HCT116 (cell line): ENCODE measurements at regions not wholly inside any gene's neighbourhood (a gene's known extent, or its start where the extent isn't known, plus 50 kb on each side); places are given as distances from the start of the nearest gene placed in this dataset.

Experiments
- ATAC-seq: fragments of 200-7000 bp; cut with Tn5 transposase; 2 replicates; pipeline ENCODE4 v1.9.1; 2020; ENCODE audit warnings: mild to moderate bottlenecking, moderate library complexity
- BruUV-seq: library from RNA; stranded (reverse); fragments of 400-500 nt; replicated peaks from 2 replicates; lab custom pipeline; 2021; lab: Mats Ljungman, UMichigan
- CTCF ChIA-PET: fragments of 300-600 bp; sonication (Branson Sonifier 250); formaldehyde crosslinking; loops from one replicate; lab custom pipeline; 2021; ENCODE audit warnings: antibody characterized with exemption; lab: Charles Lee
- POLR2A ChIA-PET: fragments of 300-600, 350-600 bp; sonication (Branson Sonifier 250); formaldehyde crosslinking; loops from one replicate; lab custom pipeline; 2021; ENCODE audit warnings: antibody characterized with exemption; lab: Charles Lee
- RAD21 ChIA-PET, 2 experiments: fragments of 300-600 bp; sonication (Branson Sonifier 250); formaldehyde crosslinking; loops; one replicate each; lab custom pipeline; 2023; ENCODE audit warnings: low total read pairs in 2 of 2; ENCODE audit not compliant: uncharacterized antibody in 2 of 2, unreplicated experiment in 2 of 2, low non-redundant PET in 1 of 2; lab: Charles Lee
- DNase-seq: peaks from one replicate; pipeline ENCODE4 v3.0.0-alpha.2; 2010; ENCODE audit warnings: low read depth, low spot score
- H2AFZ ChIP-seq: fragments of 200-600 bp; shearing (Covaris generic), sonication (generic); 2 replicates; pipeline ENCODE4 v1.6.1; 2017; ENCODE audit warnings: low read depth, mixed run types, mixed read lengths, antibody characterized with exemption, low read length; ENCODE audit not compliant: poor library complexity, severe bottlenecking
- H3K27ac ChIP-seq: 2 replicates; pipeline ENCODE4 v1.5.1; 2012; ENCODE audit warnings: low read depth, low read length
- H3K27me3 ChIP-seq: fragments of 200-600 bp; sonication (generic); 2 replicates; pipeline ENCODE4 v1.6.1; 2016; ENCODE audit warnings: mixed run types, low read length, mixed read lengths; ENCODE audit not compliant: insufficient read depth
- H3K36me3 ChIP-seq, 2 experiments: fragments of 200-500 bp in 1 of 2; fragments of 200-600 bp in 1 of 2; sonication (Bioruptor generic) in 1 of 2; sonication (generic) in 1 of 2; 2 replicates each; pipeline versions ENCODE4 v1.5.1 to v1.6.1; 2014 to 2016; ENCODE audit warnings: low read length in 2 of 2, inconsistent platforms in 1 of 2, mixed read lengths in 1 of 2, mixed run types in 1 of 2; ENCODE audit not compliant: insufficient read depth in 2 of 2, control insufficient read depth in 1 of 2
- H3K4me1 ChIP-seq, 2 experiments: fragments of 200-600 bp in 1 of 2; sonication (generic) in 1 of 2; 2 replicates each; pipeline versions ENCODE4 v1.5.1 to v1.6.1; 2012 to 2017; ENCODE audit warnings: low read length in 2 of 2, inconsistent platforms in 1 of 2, mild to moderate bottlenecking in 1 of 2, mixed read lengths in 1 of 2, mixed run types in 1 of 2, moderate library complexity in 1 of 2; ENCODE audit not compliant: insufficient read depth in 2 of 2, control insufficient read depth in 1 of 2
- H3K4me2 ChIP-seq: fragments of 200-600 bp; sonication (generic); 2 replicates; pipeline ENCODE4 v1.6.1; 2017; ENCODE audit warnings: mixed run types, low read length, mixed read lengths
- H3K4me3 ChIP-seq, 2 experiments: fragments of 200-600 bp in 1 of 2; sonication (generic) in 1 of 2; replicated peaks in 1 of 2; 2 replicates each; pipeline ENCODE4 v1.5.1; 2011 to 2016; ENCODE audit warnings: low read length in 2 of 2, control low read depth in 1 of 2, low read depth in 1 of 2, mild to moderate bottlenecking in 1 of 2, mixed read lengths in 1 of 2, mixed run types in 1 of 2
- H3K79me2 ChIP-seq: fragments of 200-600 bp; sonication (generic); 2 replicates; pipeline ENCODE4 v1.6.1; 2017; ENCODE audit warnings: mild to moderate bottlenecking, mixed run types, low read length, moderate library complexity, mixed read lengths; ENCODE audit not compliant: insufficient read depth
- H3K9ac ChIP-seq: fragments of 200-600 bp; sonication (generic); 2 replicates; pipeline ENCODE4 v1.6.1; 2016; ENCODE audit warnings: low read length, mixed read lengths
- H3K9me2 ChIP-seq: fragments of 200-600 bp; sonication (generic), shearing (Covaris generic); 2 replicates; pipeline ENCODE4 v1.6.1; 2017; ENCODE audit warnings: mixed run types, mild to moderate bottlenecking, moderate library complexity; ENCODE audit not compliant: insufficient read depth
- H3K9me3 ChIP-seq, 2 experiments: fragments of 200-500 bp in 1 of 2; fragments of 200-600 bp in 1 of 2; sonication (Bioruptor generic) in 1 of 2; sonication (generic) in 1 of 2; 2 replicates each; pipeline ENCODE4 v1.6.1; 2014 to 2017; ENCODE audit warnings: low read length in 2 of 2, mixed read lengths in 2 of 2, inconsistent platforms in 1 of 2, low read depth in 1 of 2, mild to moderate bottlenecking in 1 of 2, mixed run types in 1 of 2, moderate library complexity in 1 of 2; ENCODE audit not compliant: control insufficient read depth in 1 of 2, insufficient read depth in 1 of 2
- H4K20me1 ChIP-seq: fragments of 200-600 bp; sonication (generic), shearing (Covaris generic); 2 replicates; pipeline ENCODE4 v1.6.1; 2017; ENCODE audit warnings: mixed run types, mild to moderate bottlenecking, moderate library complexity; ENCODE audit not compliant: insufficient read depth
- CBX3 ChIP-seq: IDR thresholded peaks from 2 replicates; pipeline ENCODE4 v1.6.1; 2012; ENCODE audit warnings: low read depth
- CEBPB ChIP-seq: IDR thresholded peaks from 2 replicates; pipeline ENCODE4 v1.6.1; 2012; ENCODE audit warnings: low read depth
- EGR1 ChIP-seq: IDR thresholded peaks from 2 replicates; pipeline ENCODE4 v1.6.1; 2012; ENCODE audit warnings: low read depth
- ELF1 ChIP-seq: IDR thresholded peaks from 2 replicates; pipeline ENCODE4 v1.6.1; 2012; ENCODE audit warnings: low read depth, borderline replicate concordance
- EZH2 ChIP-seq: fragments of 200-600 bp; sonication (generic); IDR thresholded peaks from 2 replicates; pipeline ENCODE4 v1.6.1; 2017; ENCODE audit warnings: antibody characterized with exemption, mixed run types
- EZH2phosphoT487 ChIP-seq: fragments of 200-600 bp; IDR thresholded peaks from 2 replicates; pipeline ENCODE4 v1.6.1; 2018; ENCODE audit warnings: antibody characterized with exemption, borderline replicate concordance
- JUND ChIP-seq: IDR thresholded peaks from 2 replicates; pipeline ENCODE4 v1.6.1; 2012
- MAX ChIP-seq: IDR thresholded peaks from 2 replicates; pipeline ENCODE4 v1.6.1; 2012
- POLR2AphosphoS5 ChIP-seq: IDR thresholded peaks from 2 replicates; pipeline ENCODE4 v1.6.1; 2011; ENCODE audit warnings: mild to moderate bottlenecking, low read depth, low read length, moderate library complexity
- REST ChIP-seq: IDR thresholded peaks from 2 replicates; pipeline ENCODE4 v1.6.1; 2012; ENCODE audit warnings: low read depth
- SIN3A ChIP-seq: IDR thresholded peaks from 2 replicates; pipeline ENCODE4 v1.6.1; 2012; ENCODE audit warnings: low read depth
- SP1 ChIP-seq: IDR thresholded peaks from 2 replicates; pipeline ENCODE4 v1.6.1; 2012; ENCODE audit warnings: low read depth
- SRF ChIP-seq: IDR thresholded peaks from 2 replicates; pipeline ENCODE4 v1.6.1; 2012; ENCODE audit warnings: low read depth
- TCF7L2 ChIP-seq: IDR thresholded peaks from 2 replicates; pipeline ENCODE4 v1.7.0; 2011; ENCODE audit warnings: borderline replicate concordance, inconsistent platforms; ENCODE audit not compliant: insufficient read depth, insufficient read length; ENCODE audit errors: extremely low read depth
- ZFX ChIP-seq: fragments of 450-650 bp; IDR thresholded peaks from 2 replicates; pipeline ENCODE4 v1.6.1; 2017
- ZNF274 ChIP-seq: fragments of 200-500 bp; sonication (Bioruptor generic); IDR thresholded peaks from 2 replicates; pipeline ENCODE4 v1.6.1; 2014; ENCODE audit warnings: mild to moderate bottlenecking, low read depth, low read length, inconsistent platforms
- intact Hi-C: fragments of 100-400 bp; cut with micrococcal nuclease; formaldehyde crosslinking; loops from 2 replicates; pipeline ENCODE4 v1.10.0; 2022
- TF ChIP-seq, protein P1 (sequence below), 3 experiments: fragments of 200-600 bp in 1 of 3; sonication (generic) in 1 of 3; IDR thresholded peaks in 2 of 3; conservative IDR thresholded peaks in 1 of 3; 2 replicates each; pipeline ENCODE4 v1.5.1; 2012 to 2017; ENCODE audit warnings: low read depth in 2 of 3, low read length in 2 of 3, antibody characterized with exemption in 1 of 3, borderline replicate concordance in 1 of 3, control low read depth in 1 of 3, mild to moderate bottlenecking in 1 of 3, mixed read lengths in 1 of 3, mixed run types in 1 of 3, moderate library complexity in 1 of 3; ENCODE audit not compliant: insufficient read depth in 1 of 3
- TF ChIP-seq, protein P2 (sequence below): IDR thresholded peaks from 2 replicates; pipeline ENCODE4 v1.6.1; 2012

- H3K27ac ChIP-seq = no peak overlapping the region
- ChIA-PET RAD21 (no interaction called here), POLR2A (no interaction called here), CTCF (no interaction called here)
- ATAC-seq (no peak), DNase-seq (no peak)
- H4K20me1 ChIP-seq = no peaks in the 10 kb centered on the region
- no peak overlapping the region for H3K4me3 ChIP-seq
- H3K4me2 ChIP-seq = no peak overlapping the region
- intact Hi-C loops = no loop called here
- no peak overlapping the region for H2AFZ ChIP-seq
- H3K4me1 ChIP-seq = no peaks in the 10 kb centered on the region
- no peak overlapping the region for H3K9ac ChIP-seq
- TF ChIP-seq ZFX = no peak
- no peak for TF ChIP-seq JUND
- H3K27me3 ChIP-seq = no peaks in the 10 kb centered on the region
- no peaks in the 10 kb centered on the region for H3K79me2 ChIP-seq
- H3K9me3 ChIP-seq = no peaks in the 10 kb centered on the region
- no peaks in the 10 kb centered on the region for H3K36me3 ChIP-seq
- BruUV-seq = no TSS peak
- H3K9me2 ChIP-seq = no peaks in the 10 kb centered on the region
Measured at GRCh38 chr5:159480849-159481248, 150.6 kb upstream of the IL12B start.

GRCh38 chr5:159481751-159482150, 151.5 kb upstream of the IL12B start:
- intact Hi-C loops = no loop called here
- no peaks in the 10 kb centered on the region for H3K27me3 ChIP-seq
- H3K9me2 ChIP-seq = no peaks in the 10 kb centered on the region
- BruUV-seq = no TSS peak
- H3K27ac ChIP-seq = no peak overlapping the region
- ATAC-seq (no peak), DNase-seq (no peak)
- no peak overlapping the region for H3K4me3 ChIP-seq
- no peaks in the 10 kb centered on the region for H3K79me2 ChIP-seq
- ChIA-PET CTCF (no interaction called here), RAD21 (no interaction called here), POLR2A (no interaction called here)
- no peak overlapping the region for H2AFZ ChIP-seq
- no peaks in the 10 kb centered on the region for H4K20me1 ChIP-seq
- no peak overlapping the region for H3K9ac ChIP-seq
- no peaks in the 10 kb centered on the region for H3K4me1 ChIP-seq
- no peak overlapping the region for H3K4me2 ChIP-seq
- H3K9me3 ChIP-seq = no peaks in the 10 kb centered on the region
- no peaks in the 10 kb centered on the region for H3K36me3 ChIP-seq
- TF ChIP-seq, protein P1, sequence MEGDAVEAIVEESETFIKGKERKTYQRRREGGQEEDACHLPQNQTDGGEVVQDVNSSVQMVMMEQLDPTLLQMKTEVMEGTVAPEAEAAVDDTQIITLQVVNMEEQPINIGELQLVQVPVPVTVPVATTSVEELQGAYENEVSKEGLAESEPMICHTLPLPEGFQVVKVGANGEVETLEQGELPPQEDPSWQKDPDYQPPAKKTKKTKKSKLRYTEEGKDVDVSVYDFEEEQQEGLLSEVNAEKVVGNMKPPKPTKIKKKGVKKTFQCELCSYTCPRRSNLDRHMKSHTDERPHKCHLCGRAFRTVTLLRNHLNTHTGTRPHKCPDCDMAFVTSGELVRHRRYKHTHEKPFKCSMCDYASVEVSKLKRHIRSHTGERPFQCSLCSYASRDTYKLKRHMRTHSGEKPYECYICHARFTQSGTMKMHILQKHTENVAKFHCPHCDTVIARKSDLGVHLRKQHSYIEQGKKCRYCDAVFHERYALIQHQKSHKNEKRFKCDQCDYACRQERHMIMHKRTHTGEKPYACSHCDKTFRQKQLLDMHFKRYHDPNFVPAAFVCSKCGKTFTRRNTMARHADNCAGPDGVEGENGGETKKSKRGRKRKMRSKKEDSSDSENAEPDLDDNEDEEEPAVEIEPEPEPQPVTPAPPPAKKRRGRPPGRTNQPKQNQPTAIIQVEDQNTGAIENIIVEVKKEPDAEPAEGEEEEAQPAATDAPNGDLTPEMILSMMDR (IDR thresholded peaks at IDR 0.05 in 2 of 3, conservative IDR thresholded peaks at IDR 0.05 in 1 of 3; ENCODE audit: borderline replicate concordance in 1 of 3, insufficient read depth in 1 of 3, low read depth in 2 of 3, low read length in 2 of 3) = no peak
- TF ChIP-seq REST (no peak), SIN3A (no peak), CBX3 (no peak), EZH2 (no peak), JUND (no peak), SP1 (no peak), MAX (no peak), SRF (no peak), EZH2phosphoT487 (no peak), POLR2AphosphoS5 (no peak), ZNF274 (no peak), CEBPB (no peak), ELF1 (no peak), TCF7L2 (no peak), EGR1 (no peak)
- TF ChIP-seq, protein P2, sequence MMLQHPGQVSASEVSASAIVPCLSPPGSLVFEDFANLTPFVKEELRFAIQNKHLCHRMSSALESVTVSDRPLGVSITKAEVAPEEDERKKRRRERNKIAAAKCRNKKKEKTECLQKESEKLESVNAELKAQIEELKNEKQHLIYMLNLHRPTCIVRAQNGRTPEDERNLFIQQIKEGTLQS = no peak
